Heart left ventricle (tissue), 13 donors: ENCODE measurements at regions not wholly inside any gene's neighbourhood (a gene's known extent, or its start where the extent isn't known, plus 50 kb on each side); places are given as distances from the start of the nearest gene placed in this dataset.

ENCODE experiments used
- POLR2A ChIP-seq, 2 donors: fragments of 450-650 bp; IDR thresholded peaks; one replicate each; pipeline ENCODE4 v1.6.1; 2017; ENCODE audit warnings: antibody characterized with exemption in 2 of 2, mild to moderate bottlenecking in 2 of 2, moderate library complexity in 2 of 2
- TF ChIP-seq, protein P1 (sequence below), 12 donors: fragments of 200-600 bp; sonication (generic) in 4 of 12; IDR thresholded peaks; one replicate each; pipeline versions ENCODE4 v1.5.0 to v1.8.0; 2018 to 2022; ENCODE audit warnings: antibody characterized with exemption in 12 of 12, mild to moderate bottlenecking in 5 of 12
- donor health status: ischemic (EF 13 %, LVEDD 7.1; RV severe dilation, severe dysfunction).
- donor health status: DM: no; HTN: yes; CAD: no.
- donor health status: DM: no; HTN: no; CAD: no.
- donor health status: ischemic (EF 25% LVEDD 6.9; RV normal size, moderate dysfunction).
- donor health status: ischemic (EF 25% LVEDD 5.7; RV mildly dilated, moderate dysfunction).
- donor health status: ischemic (EF 35%, LVEDD 5.7; RV mildly dilated, moderate dysfunction).
- donor health status: nonischemic (EF 11% LVEDD 7.7; RV severe dilation, severe dysfunction).
- donor health status: DM: yes; HTN: yes; CAD: no.
- donor health status: PGD.
- donor health status: ischemic (EF 29% LVEDD 5.4; RV normal size, mild dysfunction).
- donor health status: nonischemic (EF 23%, LVEDD 6.1; RV moderate dilation, normal function).

- TF ChIP-seq, protein P1, sequence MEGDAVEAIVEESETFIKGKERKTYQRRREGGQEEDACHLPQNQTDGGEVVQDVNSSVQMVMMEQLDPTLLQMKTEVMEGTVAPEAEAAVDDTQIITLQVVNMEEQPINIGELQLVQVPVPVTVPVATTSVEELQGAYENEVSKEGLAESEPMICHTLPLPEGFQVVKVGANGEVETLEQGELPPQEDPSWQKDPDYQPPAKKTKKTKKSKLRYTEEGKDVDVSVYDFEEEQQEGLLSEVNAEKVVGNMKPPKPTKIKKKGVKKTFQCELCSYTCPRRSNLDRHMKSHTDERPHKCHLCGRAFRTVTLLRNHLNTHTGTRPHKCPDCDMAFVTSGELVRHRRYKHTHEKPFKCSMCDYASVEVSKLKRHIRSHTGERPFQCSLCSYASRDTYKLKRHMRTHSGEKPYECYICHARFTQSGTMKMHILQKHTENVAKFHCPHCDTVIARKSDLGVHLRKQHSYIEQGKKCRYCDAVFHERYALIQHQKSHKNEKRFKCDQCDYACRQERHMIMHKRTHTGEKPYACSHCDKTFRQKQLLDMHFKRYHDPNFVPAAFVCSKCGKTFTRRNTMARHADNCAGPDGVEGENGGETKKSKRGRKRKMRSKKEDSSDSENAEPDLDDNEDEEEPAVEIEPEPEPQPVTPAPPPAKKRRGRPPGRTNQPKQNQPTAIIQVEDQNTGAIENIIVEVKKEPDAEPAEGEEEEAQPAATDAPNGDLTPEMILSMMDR (IDR thresholded peaks at IDR 0.05) = no peak
- no peak for TF ChIP-seq POLR2A (IDR thresholded peaks at IDR 0.05)
These were observed 127.6 kb upstream of the FOXQ1 start for GRCh38 chr6:1184318-1184717.
